H1 (cell line): ENCODE measurements at regions not wholly inside any gene's neighbourhood (a gene's known extent, or its start where the extent isn't known, plus 50 kb on each side); places are given as distances from the start of the nearest gene placed in this dataset.

ENCODE experiments used
- CTCF ChIA-PET: fragments of 300-600 bp; sonication (Branson Sonifier 250); formaldehyde crosslinking; loops from one replicate; lab custom pipeline; 2021; ENCODE audit not compliant: partially characterized antibody; lab: Charles Lee
- POLR2A ChIA-PET: fragments of 300-600 bp; sonication (Branson Sonifier 250); formaldehyde crosslinking; loops from one replicate; lab custom pipeline; 2021; ENCODE audit warnings: inconsistent platforms; ENCODE audit not compliant: partially characterized antibody; lab: Charles Lee
- DNase-seq, 2 experiments: peaks; one replicate each; pipeline versions ENCODE4 v3.0.0 to v3.0.0-alpha.2; 2010 to 2022; ENCODE audit warnings: low spot score in 2 of 2, low read depth in 1 of 2, mixed read lengths in 1 of 2
- FAIRE-seq: peaks from 2 replicates; lab custom pipeline; 2011; peaks lifted over from hg19 to GRCh38; lab: Jason Lieb, UNC
- H2AFZ ChIP-seq: 2 replicates; pipeline ENCODE4 v1.8.1; 2012; ENCODE audit warnings: low read length, inconsistent platforms
- H2AK5ac ChIP-seq: 2 replicates; pipeline ENCODE4 v1.6.1; 2013; ENCODE audit warnings: low read depth, low read length
- H2BK120ac ChIP-seq: replicated peaks from 2 replicates; pipeline ENCODE3; 2013; ENCODE audit warnings: low read depth, low read length, inconsistent platforms
- H2BK12ac ChIP-seq: 2 replicates; pipeline ENCODE4 v1.6.1; 2013; ENCODE audit warnings: low read depth, low read length
- H2BK15ac ChIP-seq: 2 replicates; pipeline ENCODE4 v1.6.1; 2013; ENCODE audit warnings: low read length
- H2BK20ac ChIP-seq: 2 replicates; pipeline ENCODE4 v1.6.1; 2013; ENCODE audit warnings: low read length
- H2BK5ac ChIP-seq: 2 replicates; pipeline ENCODE4 v1.6.1; 2013; ENCODE audit warnings: low read depth, low read length
- H3K14ac ChIP-seq: 2 replicates; pipeline ENCODE4 v1.6.1; 2013; ENCODE audit warnings: inconsistent platforms; ENCODE audit not compliant: insufficient read length
- H3K18ac ChIP-seq: 2 replicates; pipeline ENCODE4 v1.6.1; 2013; ENCODE audit warnings: low read length; ENCODE audit errors: extremely low read depth
- H3K23ac ChIP-seq: 2 replicates; pipeline ENCODE4 v1.6.1; 2013; ENCODE audit warnings: inconsistent platforms; ENCODE audit not compliant: insufficient read length
- H3K23me2 ChIP-seq: 2 replicates; pipeline ENCODE4 v1.6.1; 2013; ENCODE audit warnings: low read depth, low read length
- H3K27ac ChIP-seq: 2 replicates; pipeline ENCODE4 v1.6.1; 2011; ENCODE audit warnings: low read depth, low read length, inconsistent platforms
- H3K27me3 ChIP-seq, 4 experiments: replicated peaks in 1 of 4; 1 replicate in 1 of 4; 2 replicates in 3 of 4; pipeline versions ENCODE4 v1.6.1 to v1.8.1; 2011 to 2013; ENCODE audit warnings: low read length in 3 of 4, mild to moderate bottlenecking in 3 of 4, inconsistent platforms in 2 of 4, mixed read lengths in 2 of 4, moderate library complexity in 1 of 4; ENCODE audit not compliant: control insufficient read depth in 3 of 4, insufficient read depth in 3 of 4; ENCODE audit errors: extremely low read depth in 1 of 4
- H3K36me3 ChIP-seq, 4 experiments: 2 replicates each; pipeline versions ENCODE4 v1.6.1 to v1.8.1; 2011 to 2013; ENCODE audit warnings: mild to moderate bottlenecking in 4 of 4, low read length in 3 of 4, moderate library complexity in 2 of 4, control low read depth in 1 of 4, inconsistent platforms in 1 of 4; ENCODE audit not compliant: insufficient read depth in 4 of 4, control insufficient read depth in 2 of 4
- H3K4ac ChIP-seq: replicated peaks from 2 replicates; pipeline ENCODE3; 2013; ENCODE audit warnings: low read length, low read depth, mixed read lengths, inconsistent platforms; ENCODE audit not compliant: insufficient read length
- H3K4me1 ChIP-seq, 4 experiments: replicated peaks in 1 of 4; 1 replicate in 1 of 4; 2 replicates in 3 of 4; pipeline versions ENCODE4 v1.6.1 to v1.8.1; 2011 to 2013; ENCODE audit warnings: low read length in 3 of 4, inconsistent platforms in 2 of 4, mixed read lengths in 1 of 4; ENCODE audit not compliant: insufficient read depth in 4 of 4, control insufficient read depth in 3 of 4
- H3K4me2 ChIP-seq, 2 experiments: 2 replicates each; pipeline versions ENCODE4 v1.6.1 to v1.8.1; 2011 to 2013; ENCODE audit warnings: low read depth in 2 of 2, low read length in 2 of 2, control low read depth in 1 of 2, inconsistent platforms in 1 of 2, mild to moderate bottlenecking in 1 of 2; ENCODE audit not compliant: insufficient read depth in 1 of 2
- H3K4me3 ChIP-seq, 4 experiments: fragments of 200-600, 300-600 bp in 1 of 4; sonication (generic), shearing (Covaris generic), sonication (Bioruptor Twin) in 1 of 4; 2 replicates each; pipeline versions ENCODE4 v1.5.1 to v1.8.1; 2011 to 2016; ENCODE audit warnings: low read length in 4 of 4, low read depth in 3 of 4, control low read depth in 2 of 4, inconsistent platforms in 2 of 4, mild to moderate bottlenecking in 2 of 4, mixed read lengths in 1 of 4, moderate library complexity in 1 of 4; ENCODE audit not compliant: insufficient read depth in 2 of 4; ENCODE audit errors: extremely low read depth in 1 of 4
- H3K56ac ChIP-seq: replicated peaks from 2 replicates; pipeline ENCODE3; 2013; ENCODE audit warnings: low read depth, mild to moderate bottlenecking, mixed read lengths, low read length, inconsistent platforms; ENCODE audit not compliant: insufficient read length
- H3K79me1 ChIP-seq: 2 replicates; pipeline ENCODE4 v1.6.1; 2013; ENCODE audit warnings: low read depth, low read length, control low read depth
- H3K79me2 ChIP-seq, 2 experiments: 2 replicates each; pipeline versions ENCODE4 v1.6.1 to v1.8.1; 2012 to 2013; ENCODE audit warnings: low read length in 2 of 2, mild to moderate bottlenecking in 2 of 2, inconsistent platforms in 1 of 2; ENCODE audit not compliant: insufficient read depth in 2 of 2, control insufficient read depth in 1 of 2
- H3K9ac ChIP-seq, 4 experiments: replicated peaks in 1 of 4; 1 replicate in 1 of 4; 2 replicates in 3 of 4; pipeline versions ENCODE4 v1.6.1 to v1.8.1; 2011 to 2013; ENCODE audit warnings: low read depth in 3 of 4, low read length in 3 of 4, control low read depth in 2 of 4, mild to moderate bottlenecking in 2 of 4, moderate library complexity in 2 of 4, inconsistent platforms in 1 of 4; ENCODE audit errors: extremely low read depth in 1 of 4
- H3K9me3 ChIP-seq, 2 experiments: 2 replicates each; pipeline versions ENCODE4 v1.6.1 to v1.8.1; 2012 to 2013; ENCODE audit warnings: mild to moderate bottlenecking in 2 of 2, moderate library complexity in 2 of 2, control low read depth in 1 of 2, inconsistent platforms in 1 of 2, low read depth in 1 of 2, low read length in 1 of 2, mixed read lengths in 1 of 2; ENCODE audit not compliant: insufficient read depth in 2 of 2
- H4K20me1 ChIP-seq, 2 experiments: replicated peaks in 1 of 2; 2 replicates each; pipeline versions ENCODE3 to v1.8.1; 2011 to 2013; ENCODE audit warnings: inconsistent platforms in 2 of 2, low read length in 2 of 2, mild to moderate bottlenecking in 1 of 2; ENCODE audit not compliant: insufficient read depth in 2 of 2, control insufficient read depth in 1 of 2
- H4K5ac ChIP-seq: 2 replicates; pipeline ENCODE4 v1.6.1; 2013; ENCODE audit warnings: low read length, low read depth, mixed read lengths, inconsistent platforms; ENCODE audit not compliant: insufficient read length
- H4K8ac ChIP-seq: 2 replicates; pipeline ENCODE4 v1.8.0; 2013; ENCODE audit warnings: mild to moderate bottlenecking, moderate library complexity, low read length, inconsistent platforms; ENCODE audit not compliant: insufficient read depth; ENCODE audit errors: extremely low read depth
- H4K91ac ChIP-seq: replicated peaks from 2 replicates; pipeline ENCODE3; 2013; ENCODE audit warnings: low read length, mixed read lengths, inconsistent platforms; ENCODE audit not compliant: insufficient read length
- SP2 ChIP-seq: IDR thresholded peaks from 2 replicates; pipeline ENCODE4 v1.6.1; 2012; ENCODE audit warnings: mild to moderate bottlenecking, low read length, inconsistent platforms
- WGBS, 2 experiments: shearing (Covaris generic) in 1 of 2; methylation state at CpG; one replicate each; pipeline versions ENCODE4 v1.1.6 to v1.1.7; 2013 to 2015; ENCODE audit warnings: low lambda C conversion rate in 2 of 2, mixed read lengths in 2 of 2, inconsistent platforms in 1 of 2, low coverage in 1 of 2, missing lambda C conversion rate in 1 of 2; ENCODE audit not compliant: insufficient replicate concordance in 2 of 2, insufficient coverage in 1 of 2, insufficient read length in 1 of 2; ENCODE audit errors: extremely low coverage in 1 of 2, missing lambda C conversion rate in 1 of 2; 5-methylcytosine and 5-hydroxymethylcytosine counted together

DNA sequence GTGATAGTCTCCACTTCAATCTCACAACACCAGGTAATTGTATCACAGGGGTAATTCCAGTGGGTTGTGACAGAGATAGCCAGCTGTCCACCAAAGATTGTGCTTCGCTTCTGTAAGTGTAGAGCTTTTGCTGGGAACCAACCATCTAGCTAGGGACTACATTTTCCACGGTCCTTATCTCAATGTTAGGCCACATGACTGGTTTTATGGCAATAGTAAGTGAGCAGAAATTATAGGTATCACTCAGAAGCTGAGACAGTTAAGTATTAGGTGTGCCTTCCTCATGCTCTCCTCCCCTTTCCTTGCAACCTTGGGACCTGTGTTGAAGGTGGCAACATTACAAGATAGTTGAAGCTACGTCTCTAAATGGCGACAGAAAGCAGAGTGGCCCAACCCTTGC, 108.8 kb upstream of the NALF2 start:
- Histone ChIP-seq H3K4ac (no peak overlapping the region), H3K9ac (no peak overlapping the region), H2BK20ac (no peak overlapping the region), H2BK120ac (no peak overlapping the region), H3K23ac (no peak overlapping the region), H3K79me1 (no peaks in the 10 kb centered on the region), H3K4me2 (no peak overlapping the region), H2AK5ac (no peak overlapping the region), H3K36me3 (no peaks in the 10 kb centered on the region), H3K56ac (no peak overlapping the region), H2AFZ (no peak overlapping the region), H2BK15ac (no peak overlapping the region), H3K9me3 (no peaks in the 10 kb centered on the region), H3K18ac (no peak overlapping the region), H3K4me3 (no peak overlapping the region), H3K14ac (no peak overlapping the region), H4K5ac (no peak overlapping the region), H2BK5ac (no peak overlapping the region), H3K27me3 (no peaks in the 10 kb centered on the region), H3K27ac (no peak overlapping the region), H4K91ac (no peak overlapping the region), H2BK12ac (no peak overlapping the region), H3K4me1 (peaks cover 0 to 5% (median 0%) of the 10 kb centered on the region in 4 experiments; a peak in 2 of 7 replicates), H4K20me1 (no peaks in the 10 kb centered on the region), H3K79me2 (no peaks in the 10 kb centered on the region), H4K8ac (no peak overlapping the region), H3K23me2 (no peaks in the 10 kb centered on the region)
- no peak for DNase-seq
- POLR2A ChIA-PET: no interaction called here
- no peak for FAIRE-seq
- CTCF ChIA-PET: interaction anchor here (1.3 to 2.8 kb wide), 2 partner anchors 8 to 108 kb away, joined by 3 to 9 read pairs; no protein-coding TSS in a partner anchor
- TF ChIP-seq SP2: no peak
- 86% methylated on average over 4 of the region's 4 CpGs; no CpG with 5 or more reads in 1 of the 2 experiments for WGBS, 2 experiments
